ENCODE measurements at regions not wholly inside any gene's neighbourhood (a gene's known extent, or its start where the extent isn't known, plus 50 kb on each side); places are given as distances from the start of the nearest gene placed in this dataset.
"Not testable (repeated sequence)": the region's sequence is repeated elsewhere in the genome, so short reads cannot be mapped to it uniquely, and the experiment has no call there.

- DNase-seq: not testable (repeated sequence)
Observed at GRCh38 chr1:145475962-145476361, 50.6 kb upstream of the NBPF20 start.

- DNase-seq: peak; percentile 46 to 48
Observed at GRCh38 chr1:145475369-145475915, 50.0 kb upstream of the NBPF20 start.
